HL-60 (cell line): ENCODE measurements at regions not wholly inside any gene's neighbourhood (a gene's known extent, or its start where the extent isn't known, plus 50 kb on each side); places are given as distances from the start of the nearest gene placed in this dataset.

Experiments
- CTCF ChIP-seq: IDR thresholded peaks from one replicate; pipeline ENCODE4 v1.5.1; 2011; ENCODE audit warnings: low read length, control low read depth, inconsistent platforms; ENCODE audit not compliant: insufficient read depth
- GABPA ChIP-seq: IDR thresholded peaks from 2 replicates; pipeline ENCODE4 v1.6.1; 2012; ENCODE audit warnings: low read depth
- POLR2AphosphoS5 ChIP-seq: IDR thresholded peaks from 2 replicates; pipeline ENCODE4 v1.6.1; 2012; ENCODE audit warnings: low read depth
- REST ChIP-seq: IDR thresholded peaks from 2 replicates; pipeline ENCODE4 v1.6.1; 2012; ENCODE audit warnings: low read depth; ENCODE audit not compliant: insufficient replicate concordance
- SPI1 ChIP-seq: IDR thresholded peaks from 2 replicates; pipeline ENCODE4 v1.6.1; 2012; ENCODE audit warnings: low read depth, mild to moderate bottlenecking, borderline replicate concordance

DNA sequence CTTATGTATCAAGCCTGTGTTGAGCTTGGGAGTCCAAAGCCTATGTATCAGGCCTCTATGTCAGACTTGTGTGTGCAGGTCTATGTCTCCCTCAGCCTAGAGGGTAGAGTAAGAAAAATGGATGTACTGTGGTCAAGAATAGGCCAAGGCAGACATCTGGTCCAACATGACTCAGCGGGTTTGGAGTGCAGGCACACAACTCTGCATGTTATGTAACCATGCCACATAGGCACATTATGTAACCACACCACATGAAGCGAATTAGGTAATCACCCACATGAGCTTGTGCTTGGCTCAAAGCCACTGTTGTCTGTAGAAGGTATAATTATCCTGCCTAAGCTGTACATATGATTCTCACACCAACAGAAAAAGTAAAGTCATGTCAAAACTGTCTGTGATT lies 1190.5 kb upstream of the EYS start:
- no peak for TF ChIP-seq CTCF
- peak; percentile 97 for TF ChIP-seq POLR2AphosphoS5
- TF ChIP-seq REST, result no peak
- TF ChIP-seq GABPA, result no peak
- no peak for TF ChIP-seq SPI1
